LHCN-M2 (cell line): ENCODE measurements at regions not wholly inside any gene's neighbourhood (a gene's known extent, or its start where the extent isn't known, plus 50 kb on each side); places are given as distances from the start of the nearest gene placed in this dataset.
"Not testable (repeated sequence)": the region's sequence is repeated elsewhere in the genome, so short reads cannot be mapped to it uniquely, and the experiment has no call there.

Experiments
- DNase-seq: peaks from one replicate; pipeline ENCODE4 v3.0.0-alpha.2; 2012; ENCODE audit warnings: low read depth

DNA sequence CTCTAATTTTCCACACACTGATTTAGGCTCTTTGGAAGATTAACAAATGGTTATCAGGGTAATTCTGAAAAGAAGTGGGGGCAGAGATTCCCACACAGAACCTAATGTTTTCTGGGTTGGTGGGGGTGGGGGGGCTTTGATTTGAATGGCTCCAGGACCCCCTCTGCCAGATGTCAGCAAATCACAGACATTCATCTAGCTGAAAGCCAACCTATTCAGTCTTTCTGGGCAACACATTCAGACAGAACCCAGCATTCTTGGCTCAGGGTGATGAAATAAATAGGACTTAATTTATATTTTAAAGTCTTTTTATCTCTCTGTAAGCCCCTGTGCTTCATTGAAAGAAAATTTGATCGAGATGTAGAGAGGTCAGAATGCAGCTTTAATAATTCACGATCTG is 533.2 kb downstream of the XYLT1 start:
- DNase-seq, result no peak

DNA sequence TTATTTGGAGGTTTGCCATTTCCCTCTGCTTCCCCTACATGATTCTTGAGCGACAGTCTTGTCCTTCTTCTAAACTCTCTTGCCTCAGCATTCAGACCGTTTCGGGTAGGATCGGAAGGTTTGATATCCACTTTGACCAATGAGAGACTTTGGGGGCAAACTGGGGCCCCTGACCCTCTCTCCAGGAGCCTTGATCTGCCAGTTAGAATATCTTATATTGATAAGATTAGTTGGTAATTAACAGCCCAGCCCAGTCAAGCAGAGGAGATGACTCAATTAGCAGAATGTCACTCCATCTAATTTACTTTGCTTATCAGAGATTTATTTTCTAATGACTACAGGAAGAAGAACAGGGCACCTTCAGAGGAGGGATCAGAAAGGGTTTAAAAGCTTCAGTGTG is 532.8 kb downstream of the XYLT1 start:
- DNase-seq, result no peak

DNA sequence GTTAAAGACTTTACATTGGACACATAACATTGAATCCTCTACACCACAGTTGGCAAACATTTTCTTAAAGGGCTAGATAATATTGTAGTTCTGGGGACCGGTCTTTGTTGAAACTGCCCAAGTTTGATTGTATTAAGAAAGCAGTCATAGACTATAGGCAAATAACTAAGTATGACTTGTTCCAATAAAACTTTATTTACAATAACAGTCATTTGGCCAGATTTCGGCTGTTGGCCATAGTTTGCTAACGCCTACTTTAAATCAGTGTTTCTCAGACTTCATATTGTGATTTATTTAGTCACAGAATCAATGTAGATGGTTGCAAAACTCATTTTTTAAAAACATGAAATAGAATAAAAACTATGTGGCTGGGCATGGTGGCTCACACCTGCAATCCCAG is 531.8 kb downstream of the XYLT1 start:
- DNase-seq, result no peak

DNA sequence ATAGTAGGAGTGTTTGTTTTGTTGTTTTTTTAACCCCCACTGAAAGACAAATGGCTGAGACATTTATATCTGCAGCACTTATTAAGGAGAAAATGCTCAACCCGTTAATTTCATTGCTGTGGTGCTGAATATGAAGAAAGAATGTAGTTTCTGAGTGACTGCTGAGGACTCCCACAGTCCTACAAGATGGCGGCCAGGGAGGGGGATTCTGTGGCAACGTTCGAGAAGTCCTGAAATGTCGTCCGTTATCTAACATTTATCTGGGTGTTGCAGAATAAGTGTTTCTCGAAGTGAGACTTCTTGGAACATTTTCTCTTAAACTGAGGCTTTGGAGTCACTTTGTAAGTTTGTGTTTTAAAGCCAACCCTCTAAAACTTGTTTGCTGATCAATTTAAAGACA is 530.4 kb downstream of the XYLT1 start:
- no peak for DNase-seq

DNA sequence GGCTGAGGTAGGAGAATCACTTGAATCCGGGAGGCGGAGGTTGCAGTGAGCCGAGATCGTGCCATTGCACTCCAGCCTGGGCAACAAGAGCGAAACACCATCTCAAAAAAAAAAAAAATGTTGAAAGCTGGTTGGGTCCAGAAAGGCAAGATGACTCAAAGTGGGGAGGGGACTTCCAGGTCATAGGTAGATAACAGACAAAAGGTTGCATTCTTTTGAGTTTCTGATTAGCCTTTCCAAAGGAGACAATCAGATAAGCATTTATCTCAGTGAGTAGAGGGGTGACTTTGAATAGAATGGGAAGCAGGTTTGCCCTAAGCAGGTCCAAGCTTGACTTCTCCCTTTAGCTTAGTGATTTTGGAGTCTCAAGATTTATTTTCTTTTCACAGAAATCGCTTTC is 527.9 kb downstream of the XYLT1 start:
- DNase-seq, result not testable (repeated sequence)

DNA sequence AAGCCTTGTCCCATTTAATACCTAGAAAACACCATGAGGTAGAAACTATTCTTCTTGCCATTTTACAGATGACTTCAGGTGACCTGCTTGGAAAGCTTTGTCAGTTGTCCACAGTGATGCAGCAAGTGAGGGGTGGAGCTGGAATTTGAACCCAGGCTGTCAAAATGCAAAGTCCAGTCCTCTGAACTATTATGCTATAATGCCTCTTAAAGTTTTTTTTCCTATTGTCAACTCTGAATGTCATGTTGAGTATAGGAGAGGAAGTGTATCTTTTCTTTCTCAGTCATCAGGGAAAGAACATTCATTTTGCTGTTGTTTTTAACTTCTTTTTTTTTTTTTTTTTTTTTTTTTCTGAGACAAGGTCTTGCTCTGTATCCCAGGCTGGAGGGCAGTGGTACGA is 525.6 kb downstream of the XYLT1 start:
- DNase-seq, result no peak

DNA sequence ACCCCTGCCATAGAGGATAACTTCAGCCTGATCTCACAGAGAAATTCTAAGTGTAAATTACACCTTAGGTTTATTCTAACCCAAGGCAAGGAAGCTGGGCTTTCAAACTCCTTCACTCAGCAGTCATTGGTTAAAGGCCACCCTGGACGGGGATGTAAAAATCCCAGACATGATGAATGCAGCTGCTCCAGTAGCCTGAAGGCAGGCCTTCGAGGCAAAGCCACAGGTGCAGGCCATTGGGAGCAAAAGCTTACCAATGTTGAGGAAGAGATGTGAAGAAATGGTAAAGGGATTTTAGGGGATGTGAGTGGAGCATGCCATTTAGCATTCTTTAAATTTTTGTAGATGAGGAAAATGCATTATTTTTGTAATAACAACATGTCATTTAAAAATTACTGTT is 514.4 kb downstream of the XYLT1 start:
- no peak for DNase-seq

DNA sequence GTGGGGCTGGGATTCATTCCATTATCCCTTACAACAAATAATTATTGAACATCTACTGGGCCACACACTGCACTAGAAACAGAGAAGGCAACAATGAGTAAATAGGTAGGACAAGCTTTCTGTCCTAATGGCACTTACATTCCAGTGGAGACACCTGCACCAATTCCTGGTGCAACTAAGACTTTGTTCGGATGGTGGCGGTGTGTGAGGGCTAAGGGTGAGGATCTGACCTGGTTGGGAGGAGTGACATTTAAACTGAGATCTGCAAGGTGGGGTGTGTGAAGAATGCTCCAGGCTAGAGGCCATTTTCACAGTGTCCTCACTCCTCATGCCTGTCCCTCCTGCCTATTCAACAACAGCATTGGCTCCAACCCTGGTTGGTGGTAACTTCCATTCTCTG is 510.0 kb downstream of the XYLT1 start:
- no peak for DNase-seq

DNA sequence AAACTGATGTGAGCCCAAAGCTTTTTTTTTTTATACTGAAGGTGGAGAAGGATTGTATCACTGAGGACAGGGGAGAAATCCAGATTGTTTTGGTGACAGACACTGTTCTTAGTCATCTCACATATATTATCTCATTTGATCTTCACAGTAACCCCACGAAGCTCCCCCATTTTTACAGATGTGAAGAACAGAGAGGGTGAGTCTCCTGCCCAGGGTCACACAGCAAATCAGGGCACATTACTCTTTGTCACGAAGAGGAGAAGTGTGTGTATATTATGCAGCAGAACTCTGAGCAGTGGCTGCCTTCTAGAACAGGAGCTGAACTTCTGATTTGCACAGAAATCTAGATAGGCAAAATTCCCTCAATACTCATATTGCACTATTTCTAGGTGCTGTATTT is 504.3 kb downstream of the XYLT1 start:
- DNase-seq, result no peak

DNA sequence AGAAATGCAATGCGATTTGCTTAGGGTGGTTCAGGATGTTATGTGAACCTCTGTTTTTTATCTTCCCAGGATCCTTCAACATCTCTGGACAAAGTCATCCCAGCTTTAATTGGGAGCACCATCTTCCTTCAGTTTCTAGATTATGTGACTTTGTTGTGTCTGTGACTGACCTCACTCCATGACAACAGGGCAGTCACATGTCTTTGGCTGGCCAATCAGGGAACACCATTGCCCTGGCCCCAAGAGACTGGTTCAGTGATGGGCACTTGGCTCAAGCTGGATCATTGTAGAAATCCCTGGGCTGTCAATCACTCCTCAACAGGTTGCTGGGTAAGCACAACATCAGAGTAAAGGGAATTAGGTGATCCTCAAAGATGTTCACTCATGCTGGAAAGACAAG is 499.7 kb downstream of the XYLT1 start:
- no peak for DNase-seq

DNA sequence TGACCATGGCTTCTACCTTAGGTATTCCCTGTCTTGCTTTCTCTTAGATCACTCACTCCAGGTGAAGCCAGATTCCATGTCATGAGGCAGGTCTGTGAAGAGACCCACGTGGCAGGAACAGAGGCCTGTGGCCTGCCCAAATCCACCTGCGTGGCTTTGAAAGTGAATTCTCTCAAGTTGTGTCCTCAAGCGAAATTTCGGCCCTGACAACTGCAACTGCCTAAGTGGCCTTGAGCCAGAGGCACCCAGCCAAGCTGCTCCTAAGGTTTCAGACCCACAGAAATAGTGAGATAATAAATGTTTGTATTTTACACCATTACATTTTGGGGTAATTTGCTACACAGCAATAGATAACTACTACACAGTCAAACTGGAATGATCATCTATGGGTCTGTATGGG is 497.9 kb downstream of the XYLT1 start:
- DNase-seq, result no peak

DNA sequence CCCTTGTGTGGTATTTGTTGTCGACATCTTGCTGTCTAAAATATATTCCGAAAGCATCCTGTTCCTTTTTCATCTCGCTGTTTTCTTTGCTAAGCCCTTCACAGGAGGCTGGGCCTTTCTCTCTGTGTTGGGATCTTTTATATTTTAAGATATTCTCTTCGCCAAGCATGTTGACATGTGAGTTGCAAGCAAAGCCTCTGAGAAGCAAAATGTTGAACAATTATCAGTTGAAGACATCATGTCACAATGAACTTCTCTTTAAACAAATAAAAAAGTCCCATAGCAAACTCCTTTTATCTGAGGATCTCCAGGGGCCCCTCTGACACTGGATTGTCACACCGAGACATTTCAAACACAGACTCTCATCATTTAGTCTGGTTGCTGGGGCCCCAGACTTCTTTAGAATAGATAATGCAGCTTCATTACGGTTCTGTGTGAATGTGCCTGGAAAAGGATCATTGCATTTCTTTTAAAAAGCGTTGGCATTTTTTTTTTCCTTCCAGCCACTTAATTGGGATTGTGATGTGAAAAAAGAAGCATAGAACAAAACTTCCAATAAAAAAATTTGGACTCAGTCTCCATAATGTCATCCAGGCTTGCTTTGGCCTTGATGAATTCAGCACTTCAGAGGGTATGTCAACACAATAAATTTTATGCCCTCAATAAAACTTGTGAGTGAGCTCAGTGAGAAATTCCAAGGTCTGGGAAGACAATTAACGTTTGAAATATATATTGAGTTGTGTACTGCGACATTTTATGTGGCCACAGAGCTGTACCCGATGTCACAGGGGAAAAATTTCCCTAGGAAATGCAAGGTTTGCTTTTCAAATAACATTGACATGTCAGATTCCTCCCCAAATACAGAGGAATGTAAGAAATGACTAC is 496.8 kb downstream of the XYLT1 start:
- no peak for DNase-seq

DNA sequence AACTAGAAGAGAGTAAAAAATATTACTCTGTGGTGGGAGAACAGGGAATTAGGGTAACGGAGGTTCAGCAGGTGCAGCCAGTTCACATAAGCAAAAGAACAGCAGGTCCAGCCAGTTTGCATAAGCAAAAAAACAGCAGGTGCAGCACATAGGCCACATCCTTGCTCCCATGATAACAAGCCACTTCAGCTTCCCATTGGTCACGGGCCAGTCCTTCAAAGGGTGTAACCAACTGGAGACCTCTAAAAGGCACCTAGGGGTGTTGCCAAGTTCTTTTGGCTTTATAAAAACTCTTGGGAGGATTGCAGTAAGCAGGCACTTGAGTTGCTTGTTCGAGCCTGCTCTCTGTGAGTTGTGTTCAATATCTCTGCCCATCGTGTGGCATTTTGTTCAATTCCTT is 488.1 kb downstream of the XYLT1 start:
- no peak for DNase-seq

DNA sequence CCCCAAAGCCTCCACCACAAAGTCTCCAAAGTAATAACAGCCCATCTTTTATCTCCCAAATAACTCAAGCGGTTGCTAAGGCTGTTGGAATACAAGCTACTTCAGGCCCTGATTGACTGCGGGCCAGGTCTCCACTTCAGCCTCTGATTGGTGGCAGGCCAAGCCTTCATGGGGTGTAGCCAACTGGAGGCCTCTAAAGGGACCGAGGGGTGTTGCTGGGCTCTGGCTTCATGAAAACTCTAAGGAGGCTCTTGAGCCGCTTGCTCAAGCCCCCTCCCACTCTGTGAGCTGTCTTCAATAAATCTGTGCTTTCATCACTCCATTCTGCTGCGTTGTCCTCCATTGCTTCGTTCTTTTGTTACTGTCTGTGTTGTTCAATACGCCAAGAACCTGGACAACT is 487.2 kb downstream of the XYLT1 start:
- no peak for DNase-seq

DNA sequence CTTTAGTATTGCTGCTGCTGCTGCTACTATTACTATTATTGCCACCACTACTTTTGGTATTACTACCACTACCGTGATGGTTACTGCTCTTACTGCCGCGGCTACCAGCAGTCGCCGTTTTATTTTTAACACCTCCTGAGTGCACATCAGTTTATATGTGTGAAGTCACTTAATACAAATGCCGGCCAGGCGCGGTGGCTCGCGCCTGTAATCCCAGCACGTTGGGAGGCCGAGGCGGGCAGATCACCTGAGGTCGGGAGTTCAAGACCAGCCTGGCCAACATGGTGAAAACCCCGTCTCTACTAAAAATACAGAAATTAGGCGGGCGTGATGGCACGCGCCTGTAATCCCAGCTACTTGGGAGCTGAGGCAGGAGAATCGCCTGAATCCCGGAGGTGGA is 486.7 kb downstream of the XYLT1 start:
- DNase-seq, result not testable (repeated sequence)

DNA sequence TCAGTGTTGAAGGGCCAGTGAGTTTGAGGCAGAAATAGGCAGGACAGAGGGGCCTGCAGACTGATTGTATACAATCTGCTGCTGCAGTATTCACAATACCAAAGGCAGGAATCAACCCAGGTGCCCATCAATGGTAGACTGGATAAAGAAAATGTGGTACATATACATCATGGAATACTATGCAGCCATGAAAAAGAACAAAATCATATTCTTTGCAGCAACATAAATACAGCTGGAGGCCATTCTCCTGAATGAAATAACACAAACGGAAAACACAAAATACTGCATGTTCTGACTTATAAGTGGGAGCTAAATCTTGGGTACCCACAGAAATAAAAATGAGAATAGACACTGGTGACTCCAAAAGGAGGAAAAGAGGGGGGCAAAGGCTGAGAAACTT is 485.1 kb downstream of the XYLT1 start:
- no peak for DNase-seq

DNA sequence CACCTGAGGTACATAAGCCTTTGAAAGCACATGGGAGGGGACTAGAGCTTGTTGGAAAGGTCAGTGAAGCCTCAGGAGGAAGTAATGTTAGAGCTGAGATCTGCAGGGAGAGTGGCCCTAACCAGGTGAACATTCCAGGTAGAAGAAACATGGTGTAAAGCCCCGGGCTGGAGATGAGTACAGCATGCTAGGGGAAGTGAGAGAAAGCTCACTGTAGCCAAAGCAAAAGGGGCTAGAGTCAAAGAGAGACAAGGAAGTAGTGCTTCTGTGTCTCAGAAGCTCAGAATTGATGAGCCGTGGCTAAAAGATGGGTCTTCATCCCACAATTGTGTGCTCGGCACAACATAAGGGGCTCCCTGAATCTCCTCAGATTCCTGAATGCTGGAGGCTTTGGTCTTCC is 481.8 kb downstream of the XYLT1 start:
- no peak for DNase-seq

DNA sequence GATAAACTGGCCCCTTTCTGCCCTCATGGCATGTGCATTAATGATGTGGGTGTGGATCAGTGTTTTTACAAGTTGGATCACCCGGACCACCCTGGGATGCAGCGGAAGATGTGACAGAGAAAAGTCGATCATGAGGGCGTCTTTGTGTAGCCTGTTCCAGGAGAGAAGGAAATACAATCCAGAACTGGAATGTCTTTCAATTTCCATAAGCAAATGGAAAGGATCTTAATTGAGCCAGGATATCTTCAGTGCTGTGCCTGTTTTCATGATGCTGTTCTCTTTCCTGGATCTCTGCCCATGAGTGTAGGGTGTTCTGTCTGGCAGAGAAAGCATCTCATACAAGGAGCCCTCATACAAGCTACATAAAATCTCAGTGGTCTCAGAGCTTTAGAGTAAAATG is 481.4 kb downstream of the XYLT1 start:
- no peak for DNase-seq

DNA sequence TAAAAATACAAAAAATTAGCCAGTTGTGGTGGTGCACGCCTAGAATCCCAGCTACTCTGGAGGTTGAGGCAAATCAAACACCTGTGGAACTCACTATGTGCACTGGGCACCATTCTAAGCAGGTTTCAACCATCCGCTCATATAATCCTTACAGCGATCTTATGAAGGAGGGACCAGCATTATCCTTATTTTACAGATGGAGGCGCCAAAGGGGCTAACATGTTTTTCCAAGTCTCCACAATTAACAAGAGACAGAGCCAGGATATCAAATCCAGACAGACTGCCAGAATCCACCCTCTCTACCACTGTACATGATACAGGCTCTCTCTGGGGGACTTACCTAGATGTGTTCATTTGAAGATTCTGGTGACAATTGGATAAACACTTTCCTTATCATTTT is 479.0 kb downstream of the XYLT1 start:
- no peak for DNase-seq

DNA sequence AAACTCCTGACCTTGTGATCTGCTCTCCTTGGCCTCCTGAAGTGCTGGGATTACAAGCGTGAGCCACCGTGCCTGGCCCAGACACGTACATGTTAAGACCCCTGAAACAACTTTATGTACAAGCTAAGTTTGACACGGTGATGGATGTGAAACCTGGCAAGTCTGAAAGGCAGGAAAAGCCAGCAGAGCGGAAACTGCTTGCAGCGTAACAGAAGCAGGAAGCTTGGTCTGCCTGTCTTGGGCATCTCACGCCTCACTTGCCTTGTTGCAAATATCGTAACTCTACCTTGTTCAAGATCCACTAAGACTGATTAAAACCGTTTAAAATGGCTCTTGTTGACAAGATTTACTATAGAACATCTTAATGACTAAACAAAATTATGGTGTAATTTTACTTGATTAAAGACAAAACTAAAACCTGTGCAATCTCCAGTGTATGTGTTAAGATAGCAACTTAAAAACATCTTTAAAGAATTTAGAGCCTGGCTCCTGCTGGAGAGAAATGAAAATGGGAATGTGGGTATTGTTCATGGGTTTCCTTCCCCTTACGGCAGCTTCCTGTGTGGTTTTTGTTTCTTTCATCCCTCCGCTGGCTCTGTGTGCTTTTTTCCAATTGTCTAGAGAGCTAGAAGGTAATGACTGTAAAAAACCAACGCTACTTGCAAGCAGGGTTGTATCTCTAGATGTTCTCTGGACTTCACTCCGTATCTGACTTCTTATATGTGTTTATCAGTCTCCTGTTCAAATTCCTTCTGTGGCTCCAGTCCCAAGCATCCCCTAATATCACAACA is 477.6 kb downstream of the XYLT1 start:
- no peak for DNase-seq

DNA sequence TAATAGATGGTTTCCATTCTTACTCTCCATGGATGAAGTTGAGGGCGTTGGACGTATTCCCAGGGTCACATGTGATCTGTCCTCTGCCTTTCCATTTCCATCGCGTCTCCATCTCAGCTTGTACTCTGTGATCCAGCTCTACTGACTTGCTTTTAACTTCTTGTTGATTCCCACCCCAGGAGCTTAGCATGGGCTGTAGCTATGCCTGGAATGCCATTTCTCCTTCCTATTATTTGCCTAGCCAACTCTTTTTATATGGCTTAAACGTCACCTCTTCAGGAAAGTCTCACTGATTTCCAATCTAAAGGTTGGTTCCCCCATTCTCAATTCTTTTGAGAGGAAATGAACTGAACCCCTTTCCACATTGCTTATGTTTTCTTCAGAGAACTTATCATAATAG is 475.9 kb downstream of the XYLT1 start:
- DNase-seq, result no peak

DNA sequence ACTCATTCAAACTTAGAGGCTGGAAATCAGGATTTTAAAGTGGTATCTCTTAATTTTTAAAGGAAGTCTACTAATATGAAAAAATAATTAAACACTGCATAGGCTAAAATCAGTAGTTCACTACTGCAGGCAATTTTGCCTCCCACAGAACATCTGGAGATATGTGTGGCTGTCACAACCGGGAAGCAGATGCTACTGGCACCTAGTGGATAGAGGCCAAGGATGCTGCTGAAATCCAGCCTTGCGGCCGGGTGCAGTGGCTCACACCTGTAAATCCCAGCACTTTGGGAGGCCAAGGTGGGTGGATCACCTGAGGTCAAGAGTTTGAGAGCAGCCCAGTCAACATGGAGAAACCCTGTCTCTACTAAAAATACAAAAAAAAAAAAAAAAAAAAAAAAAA is 473.9 kb downstream of the XYLT1 start:
- DNase-seq, result no peak

DNA sequence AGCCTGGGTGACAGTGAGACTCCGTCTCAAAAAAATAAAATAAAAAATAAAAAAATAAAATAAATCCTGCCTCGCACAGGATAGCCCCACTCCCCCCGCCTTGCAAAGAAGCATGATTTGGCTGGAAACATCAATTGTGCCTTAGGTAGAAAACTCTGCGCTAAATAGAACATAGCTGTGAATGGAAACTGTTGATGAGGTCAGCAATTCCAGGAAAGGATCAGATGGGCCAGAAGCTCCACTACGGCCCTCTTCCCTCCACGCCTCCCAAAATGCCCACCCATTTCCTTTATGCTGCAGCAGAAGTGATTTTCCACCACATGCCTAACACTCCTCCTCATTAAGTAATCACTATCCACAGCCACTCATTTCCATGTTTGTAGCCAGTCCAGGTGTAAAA is 473.4 kb downstream of the XYLT1 start:
- DNase-seq, result no peak
